ENCODE measurements at regions not wholly inside any gene's neighbourhood (a gene's known extent, or its start where the extent isn't known, plus 50 kb on each side); places are given as distances from the start of the nearest gene placed in this dataset.
A peak's percentile ranks its signal among the peaks of the same experiment; 100 is the strongest.

DNA sequence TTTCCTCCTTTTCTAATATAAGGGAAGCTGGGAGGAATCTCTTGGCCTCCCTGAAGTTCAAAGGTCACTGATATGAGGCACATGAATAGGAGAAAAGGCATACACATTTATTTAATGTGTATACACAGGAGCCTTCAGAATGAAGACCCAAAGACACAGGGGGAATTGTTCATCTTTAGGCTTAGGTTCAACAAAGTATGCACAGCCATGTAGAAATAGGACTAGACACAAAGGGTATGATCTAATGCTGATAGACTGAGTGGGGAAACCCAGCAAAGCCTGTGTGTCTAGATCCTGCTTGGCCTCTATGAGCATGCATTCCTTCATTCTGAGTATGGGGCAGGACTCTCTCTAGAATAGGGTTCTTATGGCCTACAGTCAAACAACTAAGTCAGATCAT, 177.1 kb upstream of the RFC3 start:
- ChIA-PET CTCF (no interaction called here), POLR2A (ENCODE audit: low non-redundant PET) (no interaction called here)
- TF ChIP-seq, protein P1, sequence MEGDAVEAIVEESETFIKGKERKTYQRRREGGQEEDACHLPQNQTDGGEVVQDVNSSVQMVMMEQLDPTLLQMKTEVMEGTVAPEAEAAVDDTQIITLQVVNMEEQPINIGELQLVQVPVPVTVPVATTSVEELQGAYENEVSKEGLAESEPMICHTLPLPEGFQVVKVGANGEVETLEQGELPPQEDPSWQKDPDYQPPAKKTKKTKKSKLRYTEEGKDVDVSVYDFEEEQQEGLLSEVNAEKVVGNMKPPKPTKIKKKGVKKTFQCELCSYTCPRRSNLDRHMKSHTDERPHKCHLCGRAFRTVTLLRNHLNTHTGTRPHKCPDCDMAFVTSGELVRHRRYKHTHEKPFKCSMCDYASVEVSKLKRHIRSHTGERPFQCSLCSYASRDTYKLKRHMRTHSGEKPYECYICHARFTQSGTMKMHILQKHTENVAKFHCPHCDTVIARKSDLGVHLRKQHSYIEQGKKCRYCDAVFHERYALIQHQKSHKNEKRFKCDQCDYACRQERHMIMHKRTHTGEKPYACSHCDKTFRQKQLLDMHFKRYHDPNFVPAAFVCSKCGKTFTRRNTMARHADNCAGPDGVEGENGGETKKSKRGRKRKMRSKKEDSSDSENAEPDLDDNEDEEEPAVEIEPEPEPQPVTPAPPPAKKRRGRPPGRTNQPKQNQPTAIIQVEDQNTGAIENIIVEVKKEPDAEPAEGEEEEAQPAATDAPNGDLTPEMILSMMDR (conservative IDR thresholded peaks at IDR 0.05; ENCODE audit: low read depth): no peak
- H3K27ac ChIP-seq: no peak overlapping the region
- no peak for DNase-seq (ENCODE audit: low spot score)

DNA sequence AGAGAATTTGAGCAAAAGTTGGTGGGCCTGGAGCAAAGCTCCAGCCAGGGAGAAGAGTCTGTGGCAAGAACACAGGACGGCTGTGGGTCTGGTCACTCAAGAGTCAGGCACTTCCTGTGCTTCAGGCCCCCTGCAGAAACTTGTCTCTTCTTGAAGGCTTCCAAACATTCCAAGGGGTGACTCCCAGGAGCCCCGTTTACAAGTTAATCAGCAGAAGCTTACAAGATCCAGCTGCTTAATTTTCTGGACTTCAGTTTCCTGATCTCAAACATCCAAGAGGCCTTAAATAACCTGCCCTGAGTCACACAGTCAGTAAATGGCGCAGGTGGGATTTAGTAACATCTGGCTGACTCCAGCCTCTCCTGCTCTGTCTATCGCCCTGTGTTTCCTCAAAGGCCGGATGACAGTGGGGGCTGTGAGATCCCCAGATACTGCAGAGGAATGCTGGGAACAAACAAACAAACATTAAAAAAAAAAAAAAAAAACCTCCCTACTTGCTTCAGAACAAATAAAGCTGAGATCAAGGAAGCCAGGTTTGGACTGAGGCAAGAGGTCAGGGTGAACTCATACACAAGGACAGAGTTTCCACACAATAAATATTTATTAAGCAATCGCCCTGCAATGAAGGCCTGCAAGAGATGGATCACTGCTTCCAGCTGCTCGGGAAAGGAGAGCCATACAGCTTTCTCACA, 175.4 kb upstream of the RFC3 start:
- ChIA-PET CTCF (interaction anchor here (0.7 to 1.0 kb wide), 3 partner anchors 37 to 81 kb away, joined by 3 to 8 read pairs (median 4); no protein-coding TSS in a partner anchor), POLR2A (ENCODE audit: low non-redundant PET) (interaction anchor here (0.6 kb wide), 1 partner anchor 13 kb away, joined by 7 read pairs; no protein-coding TSS in a partner anchor)
- TF ChIP-seq, protein P1 (conservative IDR thresholded peaks at IDR 0.05; ENCODE audit: low read depth): no peak
- peak overlapping the region; percentile 96 for H3K27ac ChIP-seq
- peak; percentile 49 for DNase-seq (ENCODE audit: low spot score)

DNA sequence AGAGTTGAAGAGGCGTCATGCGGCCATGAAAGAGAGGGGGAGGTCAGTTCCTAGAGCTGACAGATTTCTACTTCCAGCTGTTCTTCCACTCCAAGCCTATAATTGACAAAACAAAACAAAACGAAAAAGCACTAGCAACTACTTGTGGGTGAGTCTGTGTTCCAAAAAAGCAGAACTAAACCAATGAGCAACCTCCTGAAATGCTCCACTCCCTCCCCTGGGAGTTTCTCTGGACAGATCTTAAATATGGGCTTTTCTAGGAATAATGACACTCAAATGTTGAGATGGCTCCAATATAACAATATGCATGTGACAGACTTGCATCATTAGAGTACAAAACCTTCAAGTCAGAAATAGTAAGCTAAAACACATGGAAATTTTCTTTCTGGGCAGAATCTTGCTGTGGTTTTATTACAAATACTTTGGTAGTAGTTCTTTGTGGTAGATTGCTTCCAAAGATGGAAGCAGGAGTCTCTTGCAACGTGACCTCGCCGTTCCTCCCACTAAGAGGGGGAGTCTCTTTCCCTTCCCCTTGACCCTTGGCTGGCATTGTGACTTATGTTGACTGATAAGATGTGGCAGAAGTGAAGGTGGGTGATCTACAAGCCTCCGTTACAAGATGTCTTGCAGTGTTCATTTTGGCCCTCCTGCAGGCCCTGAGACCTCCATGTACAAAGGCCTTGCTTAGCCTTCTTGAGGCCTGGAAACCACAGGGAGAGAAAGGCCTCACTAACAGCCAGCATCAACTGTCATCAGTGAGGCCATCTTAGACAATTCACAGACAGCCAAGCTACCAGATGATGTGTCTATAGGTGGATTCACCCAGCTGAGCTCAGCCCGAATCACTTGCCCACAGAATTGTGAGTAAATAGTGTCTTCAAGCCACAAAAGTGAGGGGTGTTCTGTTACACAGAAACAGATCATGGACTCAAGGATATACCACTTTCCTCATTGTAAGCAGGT, 173.1 kb upstream of the RFC3 start:
- H3K27ac ChIP-seq: no peak overlapping the region
- TF ChIP-seq, protein P1 (conservative IDR thresholded peaks at IDR 0.05; ENCODE audit: low read depth): no peak
- CTCF ChIA-PET: no interaction called here

DNA sequence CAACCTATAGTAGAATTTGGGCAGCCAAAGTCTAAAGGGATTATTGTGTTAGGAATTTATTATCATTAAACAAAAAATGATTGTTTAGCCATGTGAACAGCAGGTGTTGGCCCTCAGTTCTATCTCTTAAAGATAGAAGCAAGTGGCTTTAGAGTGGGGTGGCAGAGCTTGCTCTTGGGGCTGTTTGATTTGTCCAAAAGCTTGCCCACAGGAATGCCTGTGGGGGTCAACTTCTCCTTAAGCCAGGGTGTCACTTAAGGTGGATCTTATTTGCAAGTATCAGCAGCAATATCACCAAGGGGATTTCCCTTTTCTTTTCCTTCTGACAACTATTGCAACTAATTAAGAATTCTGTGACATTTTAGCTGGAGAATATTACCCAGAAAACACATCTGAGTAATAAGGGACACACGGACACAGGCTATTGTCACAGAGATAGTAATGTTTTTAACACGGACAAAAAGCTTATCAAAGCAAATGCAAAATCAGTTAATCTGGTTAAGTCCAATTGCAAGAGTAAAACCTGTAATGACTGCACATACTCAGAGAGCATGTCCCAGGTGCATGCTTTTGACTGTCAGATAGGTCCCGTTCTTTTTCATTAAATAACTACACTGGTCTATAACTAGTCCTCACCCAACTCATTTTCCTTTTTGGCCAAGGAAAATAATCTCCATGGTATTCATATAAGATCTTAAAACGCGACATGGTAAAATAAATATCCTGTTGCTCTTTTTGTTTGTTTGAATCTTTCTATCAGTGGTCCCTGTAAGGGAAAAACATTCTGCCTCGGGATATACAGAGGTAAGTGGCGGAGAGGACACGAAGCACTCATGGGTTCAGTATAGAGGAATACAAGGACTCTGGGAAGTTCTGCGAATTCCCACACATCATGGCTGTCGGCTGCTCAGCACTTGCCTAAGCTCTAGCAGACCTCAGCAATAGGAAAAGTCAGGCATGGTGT, 172.1 kb upstream of the RFC3 start:
- ChIA-PET CTCF (no interaction called here), POLR2A (ENCODE audit: low non-redundant PET) (no interaction called here)
- TF ChIP-seq, protein P1 (conservative IDR thresholded peaks at IDR 0.05; ENCODE audit: low read depth): no peak
- DNase-seq (ENCODE audit: low spot score): no peak
- H3K27ac ChIP-seq: no peak overlapping the region

More for the DNA sequence above, 173.1 kb upstream of the RFC3 start:
- no peak for DNase-seq (ENCODE audit: low spot score)
- POLR2A ChIA-PET (ENCODE audit: low non-redundant PET): no interaction called here

DNA sequence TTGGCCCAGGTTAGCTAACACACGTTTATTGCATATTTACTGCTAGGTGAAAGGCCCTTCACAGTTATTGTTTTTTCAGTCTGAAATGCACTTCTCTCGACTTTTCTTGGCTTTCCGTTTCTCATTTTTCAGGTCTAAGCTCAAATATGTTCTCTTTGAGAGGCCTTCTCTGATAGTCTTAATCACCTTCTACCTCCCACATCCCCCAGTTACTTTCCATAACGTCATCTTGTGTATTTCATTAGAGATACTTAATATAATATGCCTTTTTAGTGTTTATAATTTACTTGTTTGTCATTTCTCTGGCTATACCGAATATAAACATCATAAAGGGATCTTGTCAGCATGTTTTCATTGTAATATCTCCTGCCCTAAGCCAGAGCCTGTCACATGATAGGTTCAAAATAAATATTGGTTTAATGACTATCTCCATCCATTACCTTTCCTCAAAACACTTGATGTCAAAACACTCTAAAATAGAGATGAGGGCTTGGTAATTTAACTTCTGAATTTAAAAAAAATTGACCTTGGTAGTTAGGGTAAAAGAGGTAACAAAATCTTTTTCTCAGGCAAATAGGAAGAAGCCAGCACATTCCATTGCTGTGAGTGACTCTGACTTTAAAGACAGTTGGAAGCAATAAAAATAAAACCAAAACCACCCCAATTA, 168.6 kb upstream of the RFC3 start:
- POLR2A ChIA-PET (ENCODE audit: low non-redundant PET): no interaction called here
- H3K27ac ChIP-seq: no peak overlapping the region
- CTCF ChIA-PET: no interaction called here
- no peak for DNase-seq (ENCODE audit: low spot score)
- TF ChIP-seq, protein P1 (conservative IDR thresholded peaks at IDR 0.05; ENCODE audit: low read depth): no peak
